Spleen (tissue), 11 donors: ENCODE measurements at regions not wholly inside any gene's neighbourhood (a gene's known extent, or its start where the extent isn't known, plus 50 kb on each side); places are given as distances from the start of the nearest gene placed in this dataset.

ENCODE experiments used
- DNase-seq: peaks from one replicate; pipeline ENCODE4 v3.0.0-alpha.2; 2020
- H3K27ac ChIP-seq, 8 donors: fragments of 200-600 bp; sonication (generic) in 7 of 8; 1 replicate in 4 of 8; 2 replicates in 4 of 8; pipeline versions ENCODE4 v1.5.0 to v1.8.0; 2016 to 2021; ENCODE audit warnings: inconsistent platforms in 4 of 8, mild to moderate bottlenecking in 4 of 8, moderate library complexity in 1 of 8
- H3K27me3 ChIP-seq, 7 donors: fragments of 200-600 bp; sonication (generic) in 6 of 7; replicated peaks in 1 of 7; 1 replicate in 4 of 7; 2 replicates in 3 of 7; pipeline versions ENCODE4 v1.5.0 to v1.8.0; 2016 to 2021; ENCODE audit warnings: inconsistent platforms in 3 of 7, mild to moderate bottlenecking in 1 of 7
- H3K36me3 ChIP-seq, 6 donors: fragments of 200-600 bp; sonication (generic) in 5 of 6; 1 replicate in 4 of 6; 2 replicates in 2 of 6; pipeline versions ENCODE4 v1.5.0 to v1.8.0; 2016 to 2021; ENCODE audit warnings: inconsistent platforms in 2 of 6
- H3K4me1 ChIP-seq, 6 donors: fragments of 200-600 bp; sonication (generic) in 5 of 6; 1 replicate in 3 of 6; 2 replicates in 3 of 6; pipeline versions ENCODE4 v1.5.0 to v1.8.0; 2016 to 2021; ENCODE audit warnings: inconsistent platforms in 3 of 6
- H3K4me3 ChIP-seq, 8 donors: fragments of 200-600 bp; sonication (generic) in 7 of 8; 1 replicate in 4 of 8; 2 replicates in 4 of 8; pipeline versions ENCODE4 v1.5.0 to v1.8.0; 2016 to 2021; ENCODE audit warnings: inconsistent platforms in 4 of 8, mild to moderate bottlenecking in 4 of 8, moderate library complexity in 2 of 8
- H3K9me3 ChIP-seq, 8 donors: fragments of 200-600 bp; sonication (generic) in 7 of 8; 1 replicate in 4 of 8; 2 replicates in 4 of 8; pipeline versions ENCODE4 v1.5.0 to v1.8.0; 2016 to 2021; ENCODE audit warnings: inconsistent platforms in 4 of 8
- POLR2A ChIP-seq, 3 donors: fragments of 450-650 bp; IDR thresholded peaks; one replicate each; pipeline ENCODE4 v1.5.1; 2017; ENCODE audit warnings: antibody characterized with exemption in 3 of 3, mild to moderate bottlenecking in 1 of 3
- POLR2AphosphoS5 ChIP-seq, 3 donors: sonication (generic); formaldehyde crosslinking; IDR thresholded peaks; one replicate each; pipeline ENCODE4 v1.5.1; 2017; ENCODE audit warnings: antibody characterized with exemption in 3 of 3
- WGBS, 5 donors: extraction: QIAGEN DNeasy Blood & Tissue Kit in 3 of 5; methylation state at CpG; one replicate each; pipeline versions ENCODE4 v1.1.5 to v1.1.7; 2013 to 2018; 5-methylcytosine and 5-hydroxymethylcytosine counted together
- intact Hi-C: fragments of 100-400 bp; cut with DNase I; formaldehyde crosslinking; loops from one replicate; pipeline ENCODE4 v1.15.0; 2023; ENCODE audit warnings: low total_unique reads
- TF ChIP-seq, protein P1 (sequence below), 11 experiments: fragments of 200-600 bp in 7 of 11; fragments of 450-650 bp in 4 of 11; sonication (generic) in 4 of 11; IDR thresholded peaks in 8 of 11; conservative IDR thresholded peaks in 3 of 11; 1 replicate in 7 of 11; 2 replicates in 4 of 11; pipeline versions ENCODE4 v1.4.0 to v1.8.0; 2016 to 2021; ENCODE audit warnings: antibody characterized with exemption in 11 of 11, inconsistent platforms in 4 of 11, mild to moderate bottlenecking in 1 of 11
- donor health status: healthy with polysubstance abuse.
- donor health status: DM: no; HTN: no; CAD: no; lungs with moderate emphysema.
- donor health status: DM: no; HTN: no; CAD: no.
- donor health status: Bipolar disorder and iron deficiency.
- donor health status: healthy.
- donor health status: DM: no; HTN: no; CAD: no.
- donor health status: DM: yes; HTN: yes; CAD: no.

DNA sequence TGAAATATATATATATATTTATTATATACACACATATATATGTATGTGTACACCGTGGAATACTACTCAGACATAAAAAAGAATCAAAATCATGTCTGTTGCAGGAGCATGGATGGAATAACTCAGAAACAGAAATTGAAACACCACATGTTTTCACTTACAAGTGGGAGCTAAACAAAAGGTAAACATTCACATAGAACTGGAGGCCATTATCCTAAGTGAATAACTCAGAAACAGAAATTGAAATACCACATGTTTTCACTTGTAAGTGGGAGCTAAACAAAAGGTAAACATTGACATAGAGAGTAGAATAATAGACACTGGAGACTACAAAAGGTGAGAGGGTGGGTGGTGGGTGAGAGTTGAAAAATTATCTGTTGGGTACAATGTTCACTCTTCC, 171.5 kb upstream of the GOLIM4 start:
- no peaks in the 10 kb centered on the region for H3K36me3 ChIP-seq
- H3K4me1 ChIP-seq: no peaks in the 10 kb centered on the region
- H3K4me3 ChIP-seq: no peak overlapping the region
- no peaks in the 10 kb centered on the region for H3K27me3 ChIP-seq
- DNase-seq: no peak
- 71 to 96% (median 90%) methylated on average over 1 of the region's 1 CpG for WGBS, 5 donors
- TF ChIP-seq POLR2AphosphoS5 (IDR thresholded peaks at IDR 0.05) (no peak), POLR2A (IDR thresholded peaks at IDR 0.05) (no peak)
- TF ChIP-seq, protein P1, sequence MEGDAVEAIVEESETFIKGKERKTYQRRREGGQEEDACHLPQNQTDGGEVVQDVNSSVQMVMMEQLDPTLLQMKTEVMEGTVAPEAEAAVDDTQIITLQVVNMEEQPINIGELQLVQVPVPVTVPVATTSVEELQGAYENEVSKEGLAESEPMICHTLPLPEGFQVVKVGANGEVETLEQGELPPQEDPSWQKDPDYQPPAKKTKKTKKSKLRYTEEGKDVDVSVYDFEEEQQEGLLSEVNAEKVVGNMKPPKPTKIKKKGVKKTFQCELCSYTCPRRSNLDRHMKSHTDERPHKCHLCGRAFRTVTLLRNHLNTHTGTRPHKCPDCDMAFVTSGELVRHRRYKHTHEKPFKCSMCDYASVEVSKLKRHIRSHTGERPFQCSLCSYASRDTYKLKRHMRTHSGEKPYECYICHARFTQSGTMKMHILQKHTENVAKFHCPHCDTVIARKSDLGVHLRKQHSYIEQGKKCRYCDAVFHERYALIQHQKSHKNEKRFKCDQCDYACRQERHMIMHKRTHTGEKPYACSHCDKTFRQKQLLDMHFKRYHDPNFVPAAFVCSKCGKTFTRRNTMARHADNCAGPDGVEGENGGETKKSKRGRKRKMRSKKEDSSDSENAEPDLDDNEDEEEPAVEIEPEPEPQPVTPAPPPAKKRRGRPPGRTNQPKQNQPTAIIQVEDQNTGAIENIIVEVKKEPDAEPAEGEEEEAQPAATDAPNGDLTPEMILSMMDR (IDR thresholded peaks at IDR 0.05 in 8 of 11, conservative IDR thresholded peaks at IDR 0.05 in 3 of 11): no peak
- no peaks in the 10 kb centered on the region for H3K9me3 ChIP-seq
- no peak overlapping the region for H3K27ac ChIP-seq
- intact Hi-C loops: no loop called here

DNA sequence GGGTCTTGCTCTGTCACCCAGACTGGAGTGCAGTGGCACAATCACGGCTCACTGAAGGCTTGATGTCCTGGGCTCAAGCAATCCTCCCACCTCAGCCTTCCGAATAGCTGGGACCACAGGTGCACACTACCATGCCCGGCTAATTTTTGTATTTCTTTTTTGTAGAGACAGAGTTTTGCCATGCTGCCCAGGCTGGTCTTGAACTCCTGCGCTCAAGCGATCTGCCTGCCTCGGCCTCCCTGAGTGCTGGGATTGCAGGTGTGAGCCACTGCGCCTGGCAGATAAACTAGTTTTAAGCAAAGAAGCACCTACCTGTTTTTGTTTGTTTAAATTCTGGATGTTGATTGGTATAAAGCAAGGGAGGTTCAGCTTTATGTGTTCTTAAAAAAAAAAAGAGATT, 170.6 kb upstream of the GOLIM4 start:
- Histone ChIP-seq H3K4me1 (no peaks in the 10 kb centered on the region), H3K36me3 (no peaks in the 10 kb centered on the region), H3K9me3 (no peaks in the 10 kb centered on the region), H3K4me3 (no peak overlapping the region), H3K27ac (no peak overlapping the region), H3K27me3 (no peaks in the 10 kb centered on the region)
- intact Hi-C loops: no loop called here
- whole genome bisulfite sequencing, 5 donors: 91 to 95% (median 94%) methylated on average over 7 of the region's 7 CpGs
- TF ChIP-seq, protein P1 (IDR thresholded peaks at IDR 0.05 in 8 of 11, conservative IDR thresholded peaks at IDR 0.05 in 3 of 11): no peak
- TF ChIP-seq POLR2AphosphoS5 (IDR thresholded peaks at IDR 0.05) (no peak), POLR2A (IDR thresholded peaks at IDR 0.05) (no peak)
- no peak for DNase-seq

DNA sequence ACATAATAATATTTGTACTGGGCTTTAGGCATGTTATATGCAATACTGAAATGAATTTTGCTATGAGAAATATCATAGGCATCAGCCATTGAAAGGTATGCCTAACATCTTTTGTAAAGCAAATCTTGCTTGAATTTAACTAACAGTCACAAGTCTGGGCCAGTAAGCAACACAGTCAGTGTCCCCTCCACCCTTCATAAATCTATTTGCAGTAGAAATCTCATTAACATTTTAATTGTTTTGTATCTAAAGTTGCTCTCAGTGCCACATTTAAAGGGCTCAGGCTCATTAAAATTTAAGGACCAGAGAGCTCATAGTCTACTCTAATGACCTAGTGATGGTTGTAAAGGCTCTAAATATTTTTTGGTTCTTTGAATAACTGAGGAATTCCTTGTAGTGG, 167.2 kb upstream of the GOLIM4 start:
- Histone ChIP-seq H3K4me3 (no peak overlapping the region), H3K27ac (no peak overlapping the region), H3K4me1 (no peaks in the 10 kb centered on the region), H3K36me3 (no peaks in the 10 kb centered on the region), H3K27me3 (no peaks in the 10 kb centered on the region), H3K9me3 (no peaks in the 10 kb centered on the region)
- DNase-seq: no peak
- intact Hi-C loops: no loop called here
- TF ChIP-seq, protein P1 (IDR thresholded peaks at IDR 0.05 in 8 of 11, conservative IDR thresholded peaks at IDR 0.05 in 3 of 11): no peak
- TF ChIP-seq POLR2AphosphoS5 (IDR thresholded peaks at IDR 0.05): no peak
- TF ChIP-seq POLR2A (IDR thresholded peaks at IDR 0.05): no peak

DNA sequence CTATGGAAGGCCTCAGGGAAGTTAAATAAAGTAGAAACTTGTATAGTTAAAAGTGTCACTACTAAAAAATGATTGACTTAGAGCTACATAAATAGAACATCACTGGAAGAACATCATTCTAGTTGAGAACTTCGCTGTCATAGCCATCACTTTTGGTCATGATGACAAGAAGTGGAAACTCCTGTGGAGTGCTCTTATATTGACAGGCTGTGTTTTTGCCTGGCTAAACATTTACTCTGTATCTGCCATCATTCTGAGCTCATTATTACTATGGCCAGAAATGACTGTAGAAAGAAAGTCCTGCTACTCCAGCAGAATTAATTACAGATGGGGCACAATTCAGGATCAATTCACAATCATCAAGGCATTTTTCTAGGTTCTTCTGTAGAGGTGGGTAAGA, 165.1 kb upstream of the GOLIM4 start:
- H3K36me3 ChIP-seq: no peaks in the 10 kb centered on the region
- H3K4me3 ChIP-seq: no peak overlapping the region
- H3K9me3 ChIP-seq: peaks cover 0 to 8% (median 3%) of the 10 kb centered on the region in 8 donors
- intact Hi-C loops: no loop called here
- H3K4me1 ChIP-seq: no peaks in the 10 kb centered on the region
- DNase-seq: no peak
- H3K27me3 ChIP-seq: no peaks in the 10 kb centered on the region
- no peak overlapping the region for H3K27ac ChIP-seq
- WGBS, 5 donors: 44 to 71% (median 62%) methylated on average over 1 of the region's 1 CpG
- no peak for TF ChIP-seq POLR2A (IDR thresholded peaks at IDR 0.05)
- TF ChIP-seq, protein P1 (IDR thresholded peaks at IDR 0.05 in 8 of 11, conservative IDR thresholded peaks at IDR 0.05 in 3 of 11): no peak
- TF ChIP-seq POLR2AphosphoS5 (IDR thresholded peaks at IDR 0.05): no peak
